Activated CD4-positive, alpha-beta T cell treated with anti-CD3 and anti-CD28 coated beads, Interleukin-2, amount 50 U/mL, for 16 hours (primary cell): ENCODE measurements at regions not wholly inside any gene's neighbourhood (a gene's known extent, or its start where the extent isn't known, plus 50 kb on each side); places are given as distances from the start of the nearest gene placed in this dataset.

Experiments
- DNase-seq: peaks from one replicate; pipeline ENCODE4 v3.0.0-alpha.2; 2020

GRCh38 chr2:193583638-193584400 lies 1389.1 kb upstream of the TMEFF2 start:
- no peak for DNase-seq

- no peak for DNase-seq
Measured at GRCh38 chr2:193581807-193582206, 1387.1 kb upstream of the TMEFF2 start.

DNA sequence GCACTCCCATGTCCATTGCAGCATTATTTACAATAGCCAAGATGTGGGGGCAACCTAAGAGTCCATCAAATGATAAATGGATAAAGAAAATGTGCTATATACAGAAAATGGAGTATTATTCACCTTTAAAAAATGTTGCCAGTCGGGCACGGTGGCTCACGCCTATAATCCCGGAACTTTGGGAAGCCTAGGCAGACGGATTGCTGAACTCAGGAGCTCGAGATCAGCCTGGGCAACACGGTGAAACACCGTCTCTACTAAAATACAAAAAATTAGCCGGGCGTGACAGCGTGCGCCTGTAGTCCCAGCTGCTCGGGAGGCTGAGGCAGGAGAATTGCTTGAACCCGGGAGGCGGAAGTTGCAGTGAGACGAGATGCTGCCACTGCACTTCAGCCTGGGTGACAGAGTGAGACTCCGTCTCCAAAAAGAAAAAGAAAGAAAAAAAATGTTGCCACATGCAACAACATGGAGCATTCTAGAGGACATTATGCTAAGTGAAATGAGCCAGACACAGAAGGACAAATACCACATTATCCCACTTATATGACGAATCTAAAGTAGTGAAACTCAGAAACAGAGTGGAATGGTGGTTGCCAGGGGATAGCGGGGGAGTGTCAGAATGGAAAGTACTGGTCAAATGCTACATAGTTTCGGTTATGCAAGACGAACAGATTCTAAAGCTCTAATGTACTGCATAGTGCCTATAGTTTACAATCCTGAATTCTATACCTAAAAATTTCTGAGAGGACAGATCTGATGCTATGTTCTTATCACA lies 1385.6 kb upstream of the TMEFF2 start:
- no peak for DNase-seq

DNA sequence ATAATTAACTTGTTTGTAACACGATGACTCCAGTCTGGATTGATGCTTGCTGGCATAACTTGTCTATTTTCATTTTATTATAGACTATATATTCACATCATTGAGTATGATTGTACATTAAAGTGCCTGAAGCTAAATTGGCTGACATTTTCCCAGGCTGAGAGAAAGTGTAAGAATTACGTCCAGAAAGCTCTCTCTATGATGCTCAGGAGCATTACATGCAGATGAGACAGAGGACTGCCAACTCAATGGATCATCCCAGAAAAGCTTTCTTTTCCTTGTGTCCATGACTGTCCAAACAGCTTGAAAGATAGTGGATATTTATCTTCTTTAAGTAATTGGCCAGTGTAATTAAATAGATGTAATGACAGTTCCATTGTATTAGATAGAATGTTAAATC lies 1372.2 kb upstream of the TMEFF2 start:
- no peak for DNase-seq

DNA sequence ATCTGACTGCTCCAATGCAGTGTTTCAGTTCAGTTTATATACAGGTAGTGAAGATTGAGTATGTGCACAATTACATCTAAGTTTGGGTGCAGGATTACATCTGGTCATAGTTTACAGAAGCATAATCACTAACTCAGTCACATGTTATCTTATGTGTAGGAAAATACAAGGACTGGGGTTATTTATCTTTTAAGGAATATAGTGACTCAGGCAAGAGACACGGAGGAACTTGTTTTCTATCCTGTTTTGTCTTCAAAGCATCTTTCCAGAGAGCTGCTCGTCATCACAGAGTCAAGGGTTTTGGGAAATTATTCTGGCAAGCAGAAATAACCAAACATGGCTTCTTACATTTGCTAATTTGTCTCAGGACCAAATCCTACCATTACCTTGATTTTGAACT lies 1371.5 kb upstream of the TMEFF2 start:
- no peak for DNase-seq

GRCh38 chr2:193562031-193562430 lies 1367.3 kb upstream of the TMEFF2 start:
- no peak for DNase-seq

DNA sequence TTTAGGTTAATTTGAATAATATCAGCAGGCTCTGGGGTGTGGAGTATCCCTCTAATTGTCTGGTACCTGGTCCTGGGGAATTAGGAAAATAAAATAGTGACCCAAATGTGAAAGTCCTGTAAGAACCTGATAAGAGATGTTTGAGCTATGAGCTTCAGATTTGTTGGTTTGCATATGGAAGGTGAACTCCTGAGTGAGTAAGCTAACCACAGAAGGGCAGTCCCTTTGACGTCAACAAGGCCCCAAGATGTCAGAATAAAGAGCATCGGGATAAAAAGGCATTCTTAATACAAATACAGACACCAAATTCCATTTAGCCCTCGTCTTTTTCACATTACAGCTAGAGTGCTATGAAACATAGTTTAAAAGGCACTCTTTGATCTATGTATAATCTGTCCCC lies 1366.3 kb upstream of the TMEFF2 start:
- DNase-seq = no peak

GRCh38 chr2:193556766-193557470 lies 1362.2 kb upstream of the TMEFF2 start:
- DNase-seq = no peak

DNA sequence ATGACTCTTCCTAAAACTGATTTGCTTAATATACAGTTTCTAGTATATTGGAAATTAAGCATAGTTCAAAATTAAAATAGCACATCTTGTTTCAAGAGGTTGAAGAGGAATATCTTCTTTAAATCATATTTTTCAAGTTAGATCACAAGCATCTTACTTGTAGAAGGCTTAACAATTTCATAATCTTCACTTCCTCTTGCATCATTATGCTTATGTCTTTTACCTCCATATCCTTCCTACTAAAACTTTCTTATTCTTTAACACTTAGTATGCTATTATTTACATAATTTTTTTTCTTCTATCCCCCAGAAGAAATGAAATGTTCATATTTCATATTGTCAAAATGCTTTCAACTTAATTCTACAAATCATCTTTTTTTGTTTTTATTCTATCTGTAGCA lies 1354.9 kb upstream of the TMEFF2 start:
- DNase-seq = no peak

- no peak for DNase-seq
Measured at GRCh38 chr2:193542762-193543161, 1348.0 kb upstream of the TMEFF2 start.

DNA sequence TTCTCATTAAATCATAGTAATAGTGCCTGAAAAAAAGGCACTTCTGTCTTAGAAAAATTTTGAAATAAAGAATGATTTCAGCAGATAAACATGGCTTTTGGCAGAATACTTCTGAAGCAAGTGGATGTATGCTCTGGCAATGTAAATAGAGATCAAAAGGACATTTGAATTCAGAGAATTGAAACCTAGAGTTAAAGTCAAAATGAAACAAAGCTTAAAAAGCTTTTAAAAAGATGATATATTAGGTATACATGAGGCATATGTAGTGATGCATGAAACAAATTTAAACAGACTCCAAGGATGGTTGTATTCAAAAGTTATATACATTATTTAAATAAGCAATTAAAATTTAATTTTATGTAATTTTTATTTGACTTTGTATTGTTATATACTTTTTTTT lies 1344.5 kb upstream of the TMEFF2 start:
- no peak for DNase-seq

DNA sequence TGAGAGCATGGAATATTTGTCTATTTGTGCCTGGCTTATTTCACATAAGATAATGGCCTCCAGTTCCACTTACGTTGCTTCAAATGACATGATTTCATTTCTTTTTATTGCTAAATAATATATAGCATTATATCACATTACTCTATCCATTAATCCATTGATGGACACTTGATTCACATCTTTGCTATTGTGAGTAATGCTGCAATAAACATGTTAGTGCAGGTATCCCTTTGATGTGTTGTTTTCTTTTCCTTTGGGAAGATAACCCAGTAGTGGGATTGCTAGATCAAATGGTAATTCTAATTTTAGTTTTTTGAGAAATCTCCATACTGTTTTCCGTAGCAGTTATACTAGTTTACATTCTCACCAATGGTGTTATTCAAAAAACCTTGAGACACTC lies 1343.3 kb upstream of the TMEFF2 start:
- no peak for DNase-seq

DNA sequence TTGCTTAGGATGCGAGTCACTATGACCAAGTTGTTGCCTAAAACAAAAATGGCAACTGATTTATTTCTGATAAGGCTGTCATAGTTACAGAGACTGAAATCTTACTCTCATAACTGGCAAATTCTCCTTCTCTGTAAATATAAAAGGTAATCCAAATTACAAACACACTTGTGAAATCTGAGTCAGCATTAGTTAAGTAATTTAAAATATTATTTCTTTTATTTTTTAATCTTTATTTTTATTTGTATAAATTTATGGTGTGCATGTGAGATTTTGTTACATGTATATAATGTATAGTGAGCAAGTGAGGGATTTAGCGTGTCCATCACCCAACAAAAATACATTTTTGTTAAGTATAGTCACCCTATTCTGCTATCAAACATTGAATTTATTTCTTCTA lies 1342.8 kb upstream of the TMEFF2 start:
- DNase-seq = no peak

- no peak for DNase-seq
Measured at GRCh38 chr2:193528458-193528857, 1333.7 kb upstream of the TMEFF2 start.

DNA sequence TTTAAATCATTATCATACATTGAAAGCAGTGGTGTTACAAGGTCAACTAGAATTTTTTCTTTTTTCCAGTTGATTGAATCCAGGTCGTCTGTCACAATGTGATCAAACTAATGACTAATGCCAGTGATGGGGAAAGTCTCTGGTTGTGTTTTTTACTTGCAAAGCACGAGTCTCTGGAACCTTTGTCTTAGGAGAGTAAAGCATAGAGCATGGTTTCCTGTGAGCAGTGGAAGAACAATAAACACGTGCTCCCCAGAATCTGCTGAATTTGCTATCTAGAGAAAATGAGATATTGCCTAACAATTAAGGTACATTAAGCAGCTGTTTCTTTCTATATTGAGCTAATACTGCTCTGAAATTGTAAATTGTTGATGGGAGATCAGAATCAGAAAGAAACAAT lies 1332.4 kb upstream of the TMEFF2 start:
- DNase-seq = no peak

GRCh38 chr2:193523662-193524061 lies 1328.9 kb upstream of the TMEFF2 start:
- DNase-seq = no peak

DNA sequence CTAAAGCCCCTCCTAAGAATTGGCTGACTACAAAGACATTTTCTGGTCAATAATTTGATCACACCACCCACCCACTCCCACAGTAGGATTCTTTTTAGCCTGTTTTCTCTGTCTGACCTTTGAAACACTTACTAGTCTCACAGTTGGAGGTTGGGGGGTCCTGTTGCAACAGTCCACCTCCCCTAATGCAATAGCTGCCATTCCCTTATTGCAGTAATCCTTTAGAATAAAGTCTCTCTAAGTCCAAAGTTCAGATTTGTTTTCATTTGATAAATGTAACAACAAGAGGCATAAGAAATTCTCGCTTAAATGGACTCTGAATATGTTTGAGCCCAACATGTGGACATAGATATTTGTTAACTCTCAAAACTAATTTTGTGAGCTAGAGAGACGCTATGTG lies 1326.8 kb upstream of the TMEFF2 start:
- DNase-seq = no peak

DNA sequence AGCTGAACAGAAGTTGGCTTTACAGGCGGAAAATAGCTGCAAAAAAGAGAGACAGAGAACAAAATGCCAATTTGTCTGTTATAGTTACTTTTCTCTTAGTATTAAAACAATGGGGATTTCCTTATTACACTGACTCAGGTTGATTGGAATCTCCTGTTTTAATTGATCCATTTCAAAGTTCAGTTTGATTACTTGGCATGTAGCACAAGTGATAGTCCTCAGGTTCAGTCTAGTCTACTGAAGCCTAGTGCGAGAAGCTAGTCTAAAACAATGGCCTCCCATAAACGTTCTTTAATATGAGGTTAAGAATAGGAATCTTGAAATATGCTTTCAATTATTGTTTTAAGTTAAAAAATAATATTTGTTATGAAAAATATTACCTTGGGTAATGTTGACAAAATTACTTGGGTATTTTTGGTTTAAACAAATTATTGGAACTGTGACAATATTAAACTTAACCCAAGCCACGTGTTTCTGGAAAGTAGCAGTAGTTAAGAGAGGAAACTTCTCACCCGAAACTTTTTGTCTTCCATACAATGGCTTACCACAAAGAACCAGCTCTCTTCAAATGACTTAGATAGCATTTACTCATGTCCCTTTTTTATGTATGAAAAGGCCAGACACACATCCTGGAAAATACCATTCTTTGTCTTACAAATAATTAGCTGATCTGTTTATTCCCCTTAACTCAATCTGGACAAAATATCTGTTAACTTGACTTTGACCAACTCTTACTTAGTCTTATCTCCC lies 1326.2 kb upstream of the TMEFF2 start:
- no peak for DNase-seq

- DNase-seq = no peak
Measured at GRCh38 chr2:193518041-193518817, 1323.5 kb upstream of the TMEFF2 start.

DNA sequence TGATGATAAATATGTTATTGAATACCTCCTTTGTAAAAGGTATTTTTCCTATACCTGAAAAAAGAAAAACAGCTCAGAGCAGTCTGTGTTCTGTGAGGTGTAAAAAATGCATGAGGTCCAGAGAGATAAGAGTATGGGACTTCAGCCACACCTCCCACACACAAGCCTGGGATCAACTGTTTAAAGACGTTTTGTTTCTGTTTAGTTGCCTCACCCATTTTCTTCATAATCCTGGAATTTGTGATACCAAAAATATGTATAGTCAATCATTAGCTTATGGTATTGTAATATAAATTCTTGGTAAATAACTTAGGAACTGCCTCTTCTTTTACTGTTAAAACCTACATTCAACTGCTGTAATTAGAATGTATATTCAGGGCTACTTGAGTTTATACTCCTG lies 1322.9 kb upstream of the TMEFF2 start:
- DNase-seq = no peak

DNA sequence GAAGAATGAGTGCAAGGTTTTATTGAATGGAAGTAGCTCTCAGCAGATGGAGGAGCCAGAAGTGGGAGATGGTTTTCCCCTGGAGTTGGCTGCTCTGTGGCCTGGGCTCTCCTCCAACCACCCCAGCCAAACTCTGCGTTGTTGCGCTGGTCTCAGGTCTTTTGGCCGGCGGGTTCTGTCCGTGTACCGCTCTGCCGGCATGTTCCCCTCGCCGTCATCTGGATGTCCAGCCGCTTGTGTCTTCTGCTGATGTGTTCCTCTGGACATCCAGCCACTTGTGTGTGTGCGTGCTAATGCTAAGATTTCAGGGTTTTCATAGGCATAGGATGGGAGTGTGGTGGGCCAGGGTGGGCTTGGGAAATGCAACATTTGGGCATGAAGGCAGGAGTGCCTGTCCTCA lies 1311.3 kb upstream of the TMEFF2 start:
- no peak for DNase-seq

DNA sequence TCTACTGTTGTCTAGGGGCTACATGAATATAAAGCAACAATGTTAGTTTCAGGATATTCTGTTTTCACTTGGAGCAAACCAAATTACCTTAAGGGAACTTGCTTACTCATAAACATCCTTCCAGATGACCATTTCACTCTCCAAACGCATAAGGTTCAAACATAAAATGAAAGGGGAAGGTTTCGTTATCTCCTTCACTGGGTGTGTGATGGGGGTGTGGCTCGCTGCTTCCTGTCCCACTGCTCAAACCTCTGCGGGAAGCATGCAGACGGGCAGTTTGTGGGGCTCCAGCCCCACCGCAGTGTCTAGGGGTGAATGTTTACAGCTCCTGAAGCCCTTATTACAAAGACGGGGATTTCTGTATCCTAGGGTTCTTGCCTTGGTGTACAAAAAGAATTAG lies 1310.9 kb upstream of the TMEFF2 start:
- no peak for DNase-seq
